PC-9 (cell line): ENCODE measurements at regions not wholly inside any gene's neighbourhood (a gene's known extent, or its start where the extent isn't known, plus 50 kb on each side); places are given as distances from the start of the nearest gene placed in this dataset.

Experiments
- BruUV-seq: library from RNA; stranded (reverse); fragments of 400-500 nt; replicated peaks from 2 replicates; lab custom pipeline; 2021; lab: Mats Ljungman, UMichigan
- CTCF ChIA-PET: fragments of 300-600 bp; sonication (Branson Sonifier 250); formaldehyde crosslinking; loops from one replicate; lab custom pipeline; 2022; ENCODE audit warnings: antibody characterized with exemption; lab: Charles Lee
- POLR2A ChIA-PET: fragments of 300-600 bp; sonication (Branson Sonifier 250); formaldehyde crosslinking; loops from one replicate; lab custom pipeline; 2022; ENCODE audit warnings: antibody characterized with exemption; ENCODE audit not compliant: unreplicated experiment; lab: Charles Lee
- DNase-seq, 2 experiments: peaks; one replicate each; pipeline versions ENCODE4 v3.0.0 to v3.0.0-alpha.2; 2015 to 2022; ENCODE audit warnings: mixed read lengths in 1 of 2
- H2AFZ ChIP-seq: fragments of 200-600 bp; sonication (generic); 2 replicates; pipeline ENCODE4 v1.8.1; 2017; ENCODE audit warnings: antibody characterized with exemption
- H3F3A ChIP-seq: fragments of 200-600 bp; sonication (generic); 2 replicates; pipeline ENCODE4 v1.8.1; 2017; ENCODE audit warnings: antibody characterized with exemption, mild to moderate bottlenecking, low read depth; ENCODE audit not compliant: insufficient read depth
- H3K27ac ChIP-seq: fragments of 200-600 bp; sonication (generic); 2 replicates; pipeline ENCODE4 v1.6.1; 2016; ENCODE audit warnings: mixed run types
- H3K27me3 ChIP-seq: fragments of 200-600 bp; sonication (generic); 2 replicates; pipeline ENCODE4 v1.6.1; 2016; ENCODE audit warnings: low read depth, mixed run types; ENCODE audit not compliant: insufficient read depth
- H3K36me3 ChIP-seq: fragments of 200-600 bp; sonication (generic); 2 replicates; pipeline ENCODE4 v1.6.1; 2016; ENCODE audit warnings: low read depth, mixed run types
- H3K4me1 ChIP-seq: fragments of 200-600 bp; sonication (generic); replicated peaks from 2 replicates; pipeline ENCODE4 v1.6.1; 2016; ENCODE audit warnings: mixed run types; ENCODE audit not compliant: insufficient read depth
- H3K4me2 ChIP-seq: fragments of 200-600 bp; sonication (generic); 2 replicates; pipeline ENCODE4 v1.6.1; 2017; ENCODE audit warnings: mixed run types
- H3K4me3 ChIP-seq: fragments of 200-600 bp; sonication (generic); 2 replicates; pipeline ENCODE4 v1.6.1; 2016; ENCODE audit warnings: mixed run types
- H3K79me2 ChIP-seq: fragments of 200-600 bp; sonication (generic); 2 replicates; pipeline ENCODE4 v1.6.1; 2017; ENCODE audit warnings: low read depth, mixed run types
- H3K9me2 ChIP-seq: fragments of 200-600 bp; sonication (generic); 2 replicates; pipeline ENCODE4 v1.8.1; 2017; ENCODE audit warnings: mild to moderate bottlenecking; ENCODE audit not compliant: insufficient read depth
- H3K9me3 ChIP-seq: fragments of 200-600 bp; sonication (generic); 2 replicates; pipeline ENCODE4 v1.8.1; 2016; ENCODE audit warnings: low read depth; ENCODE audit not compliant: insufficient read depth
- H4K20me1 ChIP-seq: fragments of 200-600 bp; sonication (generic); 2 replicates; pipeline ENCODE4 v1.8.1; 2017; ENCODE audit not compliant: insufficient read depth
- CTCF ChIP-seq: fragments of 200-600 bp; sonication (generic); conservative IDR thresholded peaks from 2 replicates; pipeline ENCODE4 v1.6.1; 2017; ENCODE audit warnings: mixed run types, antibody characterized with exemption, mild to moderate bottlenecking, moderate library complexity
- EZH2 ChIP-seq: fragments of 200-600 bp; sonication (generic); IDR thresholded peaks from 2 replicates; pipeline ENCODE4 v1.8.0; 2017; ENCODE audit warnings: antibody characterized with exemption, low read depth
- intact Hi-C: fragments of 100-400 bp; cut with micrococcal nuclease; formaldehyde crosslinking; loops from one replicate; pipeline ENCODE4 v1.10.0; 2022; ENCODE audit not compliant: unreplicated experiment

- no peak for DNase-seq
- BruUV-seq: no TSS peak
- no peaks in the 10 kb centered on the region for H3K79me2 ChIP-seq
- H3K27ac ChIP-seq: no peak overlapping the region
- H3K4me1 ChIP-seq: peaks cover 11% of the 10 kb centered on the region; the same call in 1 of the 2 replicates
- TF ChIP-seq EZH2: no peak
- TF ChIP-seq CTCF: no peak
- no peaks in the 10 kb centered on the region for H3K9me2 ChIP-seq
- intact Hi-C loops: no loop called here
- no peak overlapping the region for H3K4me3 ChIP-seq
- no peak overlapping the region for H3K4me2 ChIP-seq
- H3K27me3 ChIP-seq: no peaks in the 10 kb centered on the region
- ChIA-PET CTCF (no interaction called here), POLR2A (no interaction called here)
- peaks cover 3% of the 10 kb centered on the region; the same call in 1 of the 2 replicates for H3F3A ChIP-seq
- H3K36me3 ChIP-seq: no peaks in the 10 kb centered on the region
- no peak overlapping the region for H2AFZ ChIP-seq
- H3K9me3 ChIP-seq: peaks cover 8% of the 10 kb centered on the region; the same call in 1 of the 2 replicates
- no peaks in the 10 kb centered on the region for H4K20me1 ChIP-seq
These were observed 2321.0 kb downstream of the PCDH9 start for GRCh38 chr13:64909184-64909583.

- Histone ChIP-seq H2AFZ (no peak overlapping the region), H3K9me3 (no peaks in the 10 kb centered on the region), H3F3A (no peaks in the 10 kb centered on the region), H3K27ac (no peak overlapping the region), H3K36me3 (no peaks in the 10 kb centered on the region), H3K4me3 (no peak overlapping the region), H3K79me2 (no peaks in the 10 kb centered on the region), H3K9me2 (peaks cover 2% of the 10 kb centered on the region; the same call in 1 of the 2 replicates), H3K4me2 (no peak overlapping the region), H4K20me1 (no peaks in the 10 kb centered on the region), H3K27me3 (no peaks in the 10 kb centered on the region), H3K4me1 (no peaks in the 10 kb centered on the region)
- intact Hi-C loops: no loop called here
- no TSS peak for BruUV-seq
- ChIA-PET CTCF (no interaction called here), POLR2A (no interaction called here)
- DNase-seq: no peak
- no peak for TF ChIP-seq CTCF
- TF ChIP-seq EZH2: no peak
These were observed 2330.1 kb downstream of the PCDH9 start for GRCh38 chr13:64900039-64900438.

- BruUV-seq: no TSS peak
- CTCF ChIA-PET: no interaction called here
- no peaks in the 10 kb centered on the region for H3K27me3 ChIP-seq
- H4K20me1 ChIP-seq: no peaks in the 10 kb centered on the region
- H3K27ac ChIP-seq: no peak overlapping the region
- no peaks in the 10 kb centered on the region for H3K4me1 ChIP-seq
- no peaks in the 10 kb centered on the region for H3K79me2 ChIP-seq
- no peaks in the 10 kb centered on the region for H3F3A ChIP-seq
- no peaks in the 10 kb centered on the region for H3K9me3 ChIP-seq
- H3K4me2 ChIP-seq: no peak overlapping the region
- POLR2A ChIA-PET: no interaction called here
- H2AFZ ChIP-seq: no peak overlapping the region
- no peak overlapping the region for H3K4me3 ChIP-seq
- intact Hi-C loops: no loop called here
- DNase-seq: no peak
- TF ChIP-seq EZH2: no peak
- TF ChIP-seq CTCF: no peak
- no peaks in the 10 kb centered on the region for H3K36me3 ChIP-seq
- no peaks in the 10 kb centered on the region for H3K9me2 ChIP-seq
These were observed 2345.2 kb downstream of the PCDH9 start for GRCh38 chr13:64884976-64885375.
